AG09309 (cell line): ENCODE measurements at regions not wholly inside any gene's neighbourhood (a gene's known extent, or its start where the extent isn't known, plus 50 kb on each side); places are given as distances from the start of the nearest gene placed in this dataset.

Source experiments
- DNase-seq: peaks from one replicate; pipeline ENCODE4 v3.0.0-alpha.2; 2010; ENCODE audit warnings: low read depth
- H3K4me3 ChIP-seq: 2 replicates; pipeline ENCODE4 v1.5.1; 2011; ENCODE audit warnings: mild to moderate bottlenecking, low read depth, low read length, moderate library complexity; ENCODE audit not compliant: control insufficient read depth
- CTCF ChIP-seq: IDR thresholded peaks from 2 replicates; pipeline ENCODE4 v1.5.1; 2011; ENCODE audit warnings: mild to moderate bottlenecking, low read depth, low read length, inconsistent platforms; ENCODE audit not compliant: insufficient read depth, control insufficient read depth; ENCODE audit errors: missing control alignments

DNA sequence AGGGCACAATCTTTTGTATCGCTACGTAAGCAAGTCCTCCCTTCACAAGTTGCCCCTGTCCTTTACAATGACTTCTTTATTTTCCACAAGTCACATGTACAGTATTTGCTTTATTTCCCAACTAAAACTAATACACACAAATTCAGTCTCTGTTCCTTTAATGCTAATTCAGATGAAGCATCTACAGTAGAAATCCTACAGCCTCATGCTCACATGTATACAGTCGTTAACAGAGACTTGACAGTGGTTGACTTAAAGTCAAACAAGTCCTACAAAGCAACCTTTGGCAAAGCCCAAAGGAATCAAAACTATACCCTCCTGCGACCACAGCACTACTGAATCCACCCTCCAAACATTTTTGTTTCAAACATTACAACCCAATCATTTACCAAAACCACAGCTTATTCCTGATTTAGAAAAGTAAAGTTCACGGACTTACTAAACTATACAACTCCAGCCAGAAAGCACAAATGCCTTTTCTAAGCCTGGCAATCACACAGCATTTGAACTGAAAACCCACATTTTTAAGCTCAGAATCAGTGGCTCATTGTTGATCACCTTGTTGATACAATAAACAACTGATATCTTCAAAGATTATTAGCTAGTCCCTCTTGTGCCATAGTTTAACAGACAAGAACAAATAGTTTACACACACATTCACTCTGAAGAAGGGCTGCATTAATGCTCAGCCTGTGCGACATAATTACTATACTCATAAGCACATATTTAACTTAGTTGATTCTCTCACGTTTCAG is 70.9 kb upstream of the NHSL1 start:
- TF ChIP-seq CTCF: no peak
- no peak for DNase-seq
- no peak overlapping the region for H3K4me3 ChIP-seq

- DNase-seq: no peak
- no peak overlapping the region for H3K4me3 ChIP-seq
- no peak for TF ChIP-seq CTCF
Measured at GRCh38 chr6:138570725-138571029, 71.4 kb upstream of the NHSL1 start.

DNA sequence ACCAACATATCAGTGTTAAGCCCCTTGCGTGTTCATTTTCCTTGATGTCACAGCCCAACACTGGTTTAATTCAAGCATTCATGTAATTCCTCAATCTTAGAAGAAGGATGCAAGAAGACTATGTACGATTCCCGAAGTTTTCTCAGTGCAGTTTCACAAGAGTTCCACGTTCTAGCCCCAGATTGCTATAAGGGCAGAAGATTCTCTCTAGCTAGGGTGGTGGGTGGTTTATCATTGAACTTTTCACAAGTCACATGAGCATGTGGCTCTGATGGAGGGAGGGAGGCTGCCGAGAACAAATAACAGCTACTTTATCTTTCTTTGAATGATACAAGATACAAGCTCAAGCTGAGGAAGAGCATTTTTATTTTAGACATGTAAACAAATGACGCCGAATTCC is 71.9 kb upstream of the NHSL1 start:
- DNase-seq: no peak
- TF ChIP-seq CTCF: no peak
- no peak overlapping the region for H3K4me3 ChIP-seq

GRCh38 chr6:138571585-138572166 is 72.4 kb upstream of the NHSL1 start:
- DNase-seq: no peak
- peak overlapping the region; percentile 50 for H3K4me3 ChIP-seq

GRCh38 chr6:138572167-138572875 is 73.0 kb upstream of the NHSL1 start:
- peak; percentile 65 for DNase-seq
- peak overlapping the region; percentile 50 for H3K4me3 ChIP-seq
- TF ChIP-seq CTCF: no peak

More at GRCh38 chr6:138571585-138572166, 72.4 kb upstream of the NHSL1 start:
- TF ChIP-seq CTCF: no peak

GRCh38 chr6:138572885-138573284 is 73.6 kb upstream of the NHSL1 start:
- no peak for TF ChIP-seq CTCF
- no peak overlapping the region for H3K4me3 ChIP-seq
- DNase-seq: no peak
